GM19463 (cell line): ENCODE measurements at regions not wholly inside any gene's neighbourhood (a gene's known extent, or its start where the extent isn't known, plus 50 kb on each side); places are given as distances from the start of the nearest gene placed in this dataset.
A peak's percentile ranks its signal among the peaks of the same experiment; 100 is the strongest.

Source experiments
- ATAC-seq: cut with Tn5 transposase; IDR thresholded peaks from one replicate; pipeline ENCODE4 v1.9.1; 2021; ENCODE audit warnings: mild to moderate bottlenecking, moderate library complexity; ENCODE audit not compliant: unreplicated experiment

- ATAC-seq, result no peak
Observed at GRCh38 chr11:119496997-119497396, 74.0 kb upstream of the THY1 start.

GRCh38 chr11:119496469-119496868, 73.5 kb upstream of the THY1 start:
- ATAC-seq, result no peak

GRCh38 chr11:119493712-119494111, 70.7 kb upstream of the THY1 start:
- ATAC-seq, result no peak

GRCh38 chr11:119491753-119492510, 69.0 kb upstream of the THY1 start:
- ATAC-seq, result no peak

- no peak for ATAC-seq
Observed at GRCh38 chr11:119490253-119491006, 67.5 kb upstream of the THY1 start.

- ATAC-seq, result no peak
Observed at GRCh38 chr11:119489087-119489486, 66.1 kb upstream of the THY1 start.

GRCh38 chr11:119488256-119488995, 65.5 kb upstream of the THY1 start:
- ATAC-seq, result no peak

GRCh38 chr11:119486691-119487259, 63.8 kb upstream of the THY1 start:
- no peak for ATAC-seq

GRCh38 chr11:119486016-119486415, 63.0 kb upstream of the THY1 start:
- no peak for ATAC-seq

- ATAC-seq, result no peak
Observed at GRCh38 chr11:119484741-119485605, 62.0 kb upstream of the THY1 start.

- ATAC-seq, result no peak
Observed at GRCh38 chr11:119483881-119484371, 61.0 kb upstream of the THY1 start.

GRCh38 chr11:119483341-119483880, 60.4 kb upstream of the THY1 start:
- no peak for ATAC-seq

GRCh38 chr11:119482521-119483011, 59.6 kb upstream of the THY1 start:
- ATAC-seq, result no peak

GRCh38 chr11:119481667-119482400, 58.9 kb upstream of the THY1 start:
- ATAC-seq, result no peak

- peak; percentile 48 for ATAC-seq
Observed at GRCh38 chr11:119481021-119481666, 58.2 kb upstream of the THY1 start.

GRCh38 chr11:119480380-119481020, 57.5 kb upstream of the THY1 start:
- ATAC-seq, result no peak

GRCh38 chr11:119479685-119480275, 56.8 kb upstream of the THY1 start:
- ATAC-seq, result no peak
